H1 (cell line): ENCODE measurements at regions not wholly inside any gene's neighbourhood (a gene's known extent, or its start where the extent isn't known, plus 50 kb on each side); places are given as distances from the start of the nearest gene placed in this dataset.

ENCODE experiments used
- CTCF ChIA-PET: fragments of 300-600 bp; sonication (Branson Sonifier 250); formaldehyde crosslinking; loops from one replicate; lab custom pipeline; 2021; ENCODE audit not compliant: partially characterized antibody; lab: Charles Lee
- POLR2A ChIA-PET: fragments of 300-600 bp; sonication (Branson Sonifier 250); formaldehyde crosslinking; loops from one replicate; lab custom pipeline; 2021; ENCODE audit warnings: inconsistent platforms; ENCODE audit not compliant: partially characterized antibody; lab: Charles Lee
- DNase-seq, 2 experiments: peaks; one replicate each; pipeline versions ENCODE4 v3.0.0 to v3.0.0-alpha.2; 2010 to 2022; ENCODE audit warnings: low spot score in 2 of 2, low read depth in 1 of 2, mixed read lengths in 1 of 2
- FAIRE-seq: peaks from 2 replicates; lab custom pipeline; 2011; peaks lifted over from hg19 to GRCh38; lab: Jason Lieb, UNC
- H2AFZ ChIP-seq: 2 replicates; pipeline ENCODE4 v1.8.1; 2012; ENCODE audit warnings: low read length, inconsistent platforms
- H2AK5ac ChIP-seq: 2 replicates; pipeline ENCODE4 v1.6.1; 2013; ENCODE audit warnings: low read depth, low read length
- H2BK120ac ChIP-seq: replicated peaks from 2 replicates; pipeline ENCODE3; 2013; ENCODE audit warnings: low read depth, low read length, inconsistent platforms
- H2BK12ac ChIP-seq: 2 replicates; pipeline ENCODE4 v1.6.1; 2013; ENCODE audit warnings: low read depth, low read length
- H2BK15ac ChIP-seq: 2 replicates; pipeline ENCODE4 v1.6.1; 2013; ENCODE audit warnings: low read length
- H2BK20ac ChIP-seq: 2 replicates; pipeline ENCODE4 v1.6.1; 2013; ENCODE audit warnings: low read length
- H2BK5ac ChIP-seq: 2 replicates; pipeline ENCODE4 v1.6.1; 2013; ENCODE audit warnings: low read depth, low read length
- H3K14ac ChIP-seq: 2 replicates; pipeline ENCODE4 v1.6.1; 2013; ENCODE audit warnings: inconsistent platforms; ENCODE audit not compliant: insufficient read length
- H3K18ac ChIP-seq: 2 replicates; pipeline ENCODE4 v1.6.1; 2013; ENCODE audit warnings: low read length; ENCODE audit errors: extremely low read depth
- H3K23ac ChIP-seq: 2 replicates; pipeline ENCODE4 v1.6.1; 2013; ENCODE audit warnings: inconsistent platforms; ENCODE audit not compliant: insufficient read length
- H3K23me2 ChIP-seq: 2 replicates; pipeline ENCODE4 v1.6.1; 2013; ENCODE audit warnings: low read depth, low read length
- H3K27ac ChIP-seq: 2 replicates; pipeline ENCODE4 v1.6.1; 2011; ENCODE audit warnings: low read depth, low read length, inconsistent platforms
- H3K27me3 ChIP-seq, 4 experiments: replicated peaks in 1 of 4; 1 replicate in 1 of 4; 2 replicates in 3 of 4; pipeline versions ENCODE4 v1.6.1 to v1.8.1; 2011 to 2013; ENCODE audit warnings: low read length in 3 of 4, mild to moderate bottlenecking in 3 of 4, inconsistent platforms in 2 of 4, mixed read lengths in 2 of 4, moderate library complexity in 1 of 4; ENCODE audit not compliant: control insufficient read depth in 3 of 4, insufficient read depth in 3 of 4; ENCODE audit errors: extremely low read depth in 1 of 4
- H3K36me3 ChIP-seq, 4 experiments: 2 replicates each; pipeline versions ENCODE4 v1.6.1 to v1.8.1; 2011 to 2013; ENCODE audit warnings: mild to moderate bottlenecking in 4 of 4, low read length in 3 of 4, moderate library complexity in 2 of 4, control low read depth in 1 of 4, inconsistent platforms in 1 of 4; ENCODE audit not compliant: insufficient read depth in 4 of 4, control insufficient read depth in 2 of 4
- H3K4ac ChIP-seq: replicated peaks from 2 replicates; pipeline ENCODE3; 2013; ENCODE audit warnings: low read length, low read depth, mixed read lengths, inconsistent platforms; ENCODE audit not compliant: insufficient read length
- H3K4me1 ChIP-seq, 4 experiments: replicated peaks in 1 of 4; 1 replicate in 1 of 4; 2 replicates in 3 of 4; pipeline versions ENCODE4 v1.6.1 to v1.8.1; 2011 to 2013; ENCODE audit warnings: low read length in 3 of 4, inconsistent platforms in 2 of 4, mixed read lengths in 1 of 4; ENCODE audit not compliant: insufficient read depth in 4 of 4, control insufficient read depth in 3 of 4
- H3K4me2 ChIP-seq, 2 experiments: 2 replicates each; pipeline versions ENCODE4 v1.6.1 to v1.8.1; 2011 to 2013; ENCODE audit warnings: low read depth in 2 of 2, low read length in 2 of 2, control low read depth in 1 of 2, inconsistent platforms in 1 of 2, mild to moderate bottlenecking in 1 of 2; ENCODE audit not compliant: insufficient read depth in 1 of 2
- H3K4me3 ChIP-seq, 4 experiments: fragments of 200-600, 300-600 bp in 1 of 4; sonication (generic), shearing (Covaris generic), sonication (Bioruptor Twin) in 1 of 4; 2 replicates each; pipeline versions ENCODE4 v1.5.1 to v1.8.1; 2011 to 2016; ENCODE audit warnings: low read length in 4 of 4, low read depth in 3 of 4, control low read depth in 2 of 4, inconsistent platforms in 2 of 4, mild to moderate bottlenecking in 2 of 4, mixed read lengths in 1 of 4, moderate library complexity in 1 of 4; ENCODE audit not compliant: insufficient read depth in 2 of 4; ENCODE audit errors: extremely low read depth in 1 of 4
- H3K56ac ChIP-seq: replicated peaks from 2 replicates; pipeline ENCODE3; 2013; ENCODE audit warnings: low read depth, mild to moderate bottlenecking, mixed read lengths, low read length, inconsistent platforms; ENCODE audit not compliant: insufficient read length
- H3K79me1 ChIP-seq: 2 replicates; pipeline ENCODE4 v1.6.1; 2013; ENCODE audit warnings: low read depth, low read length, control low read depth
- H3K79me2 ChIP-seq, 2 experiments: 2 replicates each; pipeline versions ENCODE4 v1.6.1 to v1.8.1; 2012 to 2013; ENCODE audit warnings: low read length in 2 of 2, mild to moderate bottlenecking in 2 of 2, inconsistent platforms in 1 of 2; ENCODE audit not compliant: insufficient read depth in 2 of 2, control insufficient read depth in 1 of 2
- H3K9ac ChIP-seq, 4 experiments: replicated peaks in 1 of 4; 1 replicate in 1 of 4; 2 replicates in 3 of 4; pipeline versions ENCODE4 v1.6.1 to v1.8.1; 2011 to 2013; ENCODE audit warnings: low read depth in 3 of 4, low read length in 3 of 4, control low read depth in 2 of 4, mild to moderate bottlenecking in 2 of 4, moderate library complexity in 2 of 4, inconsistent platforms in 1 of 4; ENCODE audit errors: extremely low read depth in 1 of 4
- H3K9me3 ChIP-seq, 2 experiments: 2 replicates each; pipeline versions ENCODE4 v1.6.1 to v1.8.1; 2012 to 2013; ENCODE audit warnings: mild to moderate bottlenecking in 2 of 2, moderate library complexity in 2 of 2, control low read depth in 1 of 2, inconsistent platforms in 1 of 2, low read depth in 1 of 2, low read length in 1 of 2, mixed read lengths in 1 of 2; ENCODE audit not compliant: insufficient read depth in 2 of 2
- H4K20me1 ChIP-seq, 2 experiments: replicated peaks in 1 of 2; 2 replicates each; pipeline versions ENCODE3 to v1.8.1; 2011 to 2013; ENCODE audit warnings: inconsistent platforms in 2 of 2, low read length in 2 of 2, mild to moderate bottlenecking in 1 of 2; ENCODE audit not compliant: insufficient read depth in 2 of 2, control insufficient read depth in 1 of 2
- H4K5ac ChIP-seq: 2 replicates; pipeline ENCODE4 v1.6.1; 2013; ENCODE audit warnings: low read length, low read depth, mixed read lengths, inconsistent platforms; ENCODE audit not compliant: insufficient read length
- H4K8ac ChIP-seq: 2 replicates; pipeline ENCODE4 v1.8.0; 2013; ENCODE audit warnings: mild to moderate bottlenecking, moderate library complexity, low read length, inconsistent platforms; ENCODE audit not compliant: insufficient read depth; ENCODE audit errors: extremely low read depth
- H4K91ac ChIP-seq: replicated peaks from 2 replicates; pipeline ENCODE3; 2013; ENCODE audit warnings: low read length, mixed read lengths, inconsistent platforms; ENCODE audit not compliant: insufficient read length
- BACH1 ChIP-seq: IDR thresholded peaks from 2 replicates; pipeline ENCODE4 v1.6.1; 2012; ENCODE audit warnings: low read length, improper control_type of control experiment
- CTBP2 ChIP-seq: IDR thresholded peaks from 2 replicates; pipeline ENCODE4 v1.7.0; 2011; ENCODE audit warnings: borderline replicate concordance, mild to moderate bottlenecking, moderate library complexity, mixed read lengths, low read length; ENCODE audit not compliant: insufficient read depth, insufficient read length
- EGR1 ChIP-seq: IDR thresholded peaks from 2 replicates; pipeline ENCODE4 v1.6.1; 2011; ENCODE audit warnings: low read depth, low read length, borderline replicate concordance
- EZH2 ChIP-seq: fragments of 200-600 bp; sonication (generic); IDR thresholded peaks from 2 replicates; pipeline ENCODE4 v1.7.1; 2012; ENCODE audit warnings: low read depth, mild to moderate bottlenecking, moderate library complexity, low read length, inconsistent platforms; ENCODE audit not compliant: severe bottlenecking
- KDM5A ChIP-seq: fragments of 200-600 bp; IDR thresholded peaks from 2 replicates; pipeline ENCODE4 v1.7.1; 2012; ENCODE audit warnings: mild to moderate bottlenecking, low read length, inconsistent platforms, mixed read lengths
- POLR2AphosphoS5 ChIP-seq: IDR thresholded peaks from 2 replicates; pipeline ENCODE4 v1.6.1; 2011; ENCODE audit warnings: low read depth, low read length
- RBBP5 ChIP-seq: IDR thresholded peaks from 2 replicates; pipeline ENCODE4 v1.7.1; 2012; ENCODE audit warnings: low read depth, mild to moderate bottlenecking, inconsistent platforms, low read length, moderate library complexity, borderline replicate concordance
- RFX5 ChIP-seq: IDR thresholded peaks from 2 replicates; pipeline ENCODE4 v1.6.1; 2011; ENCODE audit warnings: low read depth, low read length, improper control_type of control experiment, borderline replicate concordance
- RNF2 ChIP-seq: fragments of 200-900, 300-1000 bp; sonication (generic); IDR thresholded peaks from 2 replicates; pipeline ENCODE4 v1.7.1; 2016; ENCODE audit warnings: borderline replicate concordance, low read depth, mild to moderate bottlenecking, antibody characterized with exemption, low read length; ENCODE audit not compliant: poor library complexity, severe bottlenecking; ENCODE audit errors: missing control alignments
- SP2 ChIP-seq: IDR thresholded peaks from 2 replicates; pipeline ENCODE4 v1.6.1; 2012; ENCODE audit warnings: mild to moderate bottlenecking, low read length, inconsistent platforms
- SRF ChIP-seq: IDR thresholded peaks from 2 replicates; pipeline ENCODE4 v1.6.1; 2011; ENCODE audit warnings: mild to moderate bottlenecking, low read depth, low read length, moderate library complexity
- TAF7 ChIP-seq: optimal IDR thresholded peaks from 2 replicates; pipeline ENCODE3; 2011; ENCODE audit warnings: low read depth, mild to moderate bottlenecking, inconsistent platforms, low read length, moderate library complexity, borderline replicate concordance
- TCF12 ChIP-seq: IDR thresholded peaks from 2 replicates; pipeline ENCODE4 v1.6.1; 2011; ENCODE audit warnings: low read depth, mild to moderate bottlenecking, low read length
- TEAD4 ChIP-seq: IDR thresholded peaks from 2 replicates; pipeline ENCODE4 v1.6.1; 2012; ENCODE audit warnings: low read depth, low read length, inconsistent platforms, mixed read lengths
- WGBS, 2 experiments: shearing (Covaris generic) in 1 of 2; methylation state at CpG; one replicate each; pipeline versions ENCODE4 v1.1.6 to v1.1.7; 2013 to 2015; ENCODE audit warnings: low lambda C conversion rate in 2 of 2, mixed read lengths in 2 of 2, inconsistent platforms in 1 of 2, low coverage in 1 of 2, missing lambda C conversion rate in 1 of 2; ENCODE audit not compliant: insufficient replicate concordance in 2 of 2, insufficient coverage in 1 of 2, insufficient read length in 1 of 2; ENCODE audit errors: extremely low coverage in 1 of 2, missing lambda C conversion rate in 1 of 2; 5-methylcytosine and 5-hydroxymethylcytosine counted together

DNA sequence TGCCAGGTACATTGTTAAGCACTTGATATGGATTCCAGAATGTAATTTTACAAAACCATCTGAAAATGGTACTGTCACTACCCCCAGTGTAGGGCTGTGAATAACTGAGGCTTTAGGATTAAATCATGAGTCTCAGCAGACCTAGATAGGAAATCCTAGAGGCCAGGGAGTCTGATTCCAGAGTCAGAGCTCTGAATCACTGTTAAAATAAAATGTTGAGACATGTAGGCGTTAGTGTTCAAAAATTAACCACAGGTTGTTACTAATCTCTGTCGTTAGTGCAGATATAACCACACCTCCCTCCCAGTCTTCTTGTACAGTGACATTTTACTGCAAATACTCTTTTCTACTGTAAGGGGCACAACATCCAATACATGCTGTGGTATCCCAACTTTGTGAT is 1828.8 kb downstream of the MAT2B start:
- peak overlapping the region; percentile 0; the same call in 1 of the 2 replicates for H2AFZ ChIP-seq
- TF ChIP-seq BACH1 (no peak), RBBP5 (no peak), TAF7 (no peak), RFX5 (no peak), SRF (no peak), TEAD4 (no peak), EZH2 (no peak), POLR2AphosphoS5 (no peak), EGR1 (no peak), KDM5A (no peak), SP2 (no peak), TCF12 (no peak), CTBP2 (no peak), RNF2 (no peak)

More for the DNA sequence above, 1828.8 kb downstream of the MAT2B start:
- Histone ChIP-seq H4K5ac (no peak overlapping the region), H3K9ac (no peak overlapping the region), H2BK15ac (no peak overlapping the region), H3K4ac (no peak overlapping the region), H3K27ac (no peak overlapping the region), H2BK20ac (no peak overlapping the region), H3K79me2 (no peaks in the 10 kb centered on the region), H3K18ac (no peak overlapping the region), H3K14ac (no peak overlapping the region), H4K91ac (no peak overlapping the region), H3K79me1 (no peaks in the 10 kb centered on the region), H3K4me1 (peaks cover 0 to 2% (median 0%) of the 10 kb centered on the region in 4 experiments; a peak in 1 of 7 replicates), H4K20me1 (no peaks in the 10 kb centered on the region), H3K4me3 (no peak overlapping the region), H2AK5ac (no peak overlapping the region), H3K27me3 (peaks cover 0 to 1% (median 0%) of the 10 kb centered on the region in 4 experiments; a peak in 1 of 7 replicates), H2BK5ac (no peak overlapping the region), H2BK120ac (no peak overlapping the region), H3K56ac (no peak overlapping the region), H4K8ac (no peak overlapping the region), H3K23ac (no peak overlapping the region), H3K4me2 (no peak overlapping the region), H3K23me2 (no peaks in the 10 kb centered on the region; the same call in 1 of the 2 replicates), H3K9me3 (no peaks in the 10 kb centered on the region), H2BK12ac (no peak overlapping the region), H3K36me3 (no peaks in the 10 kb centered on the region)
- FAIRE-seq, result no peak
- ChIA-PET POLR2A (no interaction called here), CTCF (no interaction called here)
- WGBS, 2 experiments, result 95% methylated on average over 2 of the region's 2 CpGs; no CpG with 5 or more reads in 1 of the 2 experiments
- DNase-seq, result no peak
